GM12891 (cell line): ENCODE measurements at regions not wholly inside any gene's neighbourhood (a gene's known extent, or its start where the extent isn't known, plus 50 kb on each side); places are given as distances from the start of the nearest gene placed in this dataset.
"Not testable (repeated sequence)": the region's sequence is repeated elsewhere in the genome, so short reads cannot be mapped to it uniquely, and the experiment has no call there.

ENCODE experiments used
- PAX5 ChIP-seq: IDR thresholded peaks from 2 replicates; pipeline ENCODE4 v1.6.1; 2011; ENCODE audit warnings: low read length, moderate library complexity, mild to moderate bottlenecking; ENCODE audit not compliant: insufficient read depth, severe bottlenecking
- POLR2A ChIP-seq: IDR thresholded peaks from 2 replicates; pipeline ENCODE4 v1.6.1; 2011; ENCODE audit warnings: low read depth, low read length, control low read depth
- POLR2AphosphoS5 ChIP-seq: IDR thresholded peaks from 2 replicates; pipeline ENCODE4 v1.6.1; 2011; ENCODE audit warnings: low read depth, low read length, control low read depth
- POU2F2 ChIP-seq: IDR thresholded peaks from 2 replicates; pipeline ENCODE4 v1.6.1; 2011; ENCODE audit warnings: low read depth, mild to moderate bottlenecking, control low read depth, low read length, moderate library complexity
- SPI1 ChIP-seq: IDR thresholded peaks from 2 replicates; pipeline ENCODE4 v1.6.1; 2011; ENCODE audit warnings: low read depth, low read length, control low read depth
- TAF1 ChIP-seq: IDR thresholded peaks from 2 replicates; pipeline ENCODE4 v1.6.1; 2011; ENCODE audit warnings: low read depth, low read length, control low read depth

DNA sequence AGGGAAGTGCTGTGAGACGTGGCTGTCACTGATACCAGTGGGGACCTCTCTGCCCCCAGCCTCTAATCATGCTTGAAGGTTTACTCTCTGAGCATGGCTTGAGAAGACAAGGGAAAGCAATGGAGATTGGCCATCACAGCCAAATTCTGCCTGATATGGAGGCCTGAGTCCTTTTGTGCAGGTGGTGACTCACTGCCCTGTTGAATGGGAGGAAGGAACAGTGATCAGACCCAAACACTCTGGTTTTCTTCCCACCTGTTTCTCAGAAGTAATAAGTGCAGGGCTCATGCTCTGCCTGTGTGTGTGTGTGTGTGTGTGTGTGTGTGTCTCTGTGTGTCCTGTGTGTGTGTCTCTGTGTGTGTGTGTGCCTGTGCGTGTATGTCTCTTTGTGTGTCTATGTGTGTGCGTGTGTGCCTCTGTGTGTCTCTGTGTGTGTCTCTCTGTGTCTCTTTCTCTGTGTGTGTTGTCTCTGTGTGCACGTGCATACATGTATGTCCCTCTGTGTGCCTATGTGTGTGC is 240.6 kb upstream of the PLGLB1 start:
- TF ChIP-seq POLR2A, POLR2AphosphoS5, PAX5, SPI1, TAF1, POU2F2: not testable (repeated sequence)
